Mucosa of gallbladder (tissue), 1 donor: ENCODE measurements at regions not wholly inside any gene's neighbourhood (a gene's known extent, or its start where the extent isn't known, plus 50 kb on each side); places are given as distances from the start of the nearest gene placed in this dataset.
"Not testable (repeated sequence)": the region's sequence is repeated elsewhere in the genome, so short reads cannot be mapped to it uniquely, and the experiment has no call there.

ENCODE experiments used
- DNase-seq: peaks from one replicate; pipeline ENCODE4 v3.0.0-alpha.2; 2020; ENCODE audit warnings: low spot score
- donor health status: DM: no; HTN: no; CAD: no.

- DNase-seq = no peak
Observed at GRCh38 chr14:65966188-65966587, 520.0 kb upstream of the CCDC196 start.

- DNase-seq = no peak
Observed at GRCh38 chr14:65972346-65972870, 513.8 kb upstream of the CCDC196 start.

GRCh38 chr14:65972891-65973290 is 513.3 kb upstream of the CCDC196 start:
- DNase-seq = no peak

GRCh38 chr14:65975865-65976264 is 510.3 kb upstream of the CCDC196 start:
- DNase-seq = no peak

GRCh38 chr14:65976761-65977404 is 509.3 kb upstream of the CCDC196 start:
- DNase-seq = no peak

- no peak for DNase-seq
Observed at GRCh38 chr14:65981192-65981843, 504.9 kb upstream of the CCDC196 start.

GRCh38 chr14:65986041-65986440 is 500.1 kb upstream of the CCDC196 start:
- no peak for DNase-seq

GRCh38 chr14:65989981-65990380 is 496.2 kb upstream of the CCDC196 start:
- DNase-seq = no peak

- no peak for DNase-seq
Observed at GRCh38 chr14:65991104-65991503, 495.1 kb upstream of the CCDC196 start.

GRCh38 chr14:65991935-65992334 is 494.2 kb upstream of the CCDC196 start:
- not testable (repeated sequence) for DNase-seq

- no peak for DNase-seq
Observed at GRCh38 chr14:65993103-65993502, 493.1 kb upstream of the CCDC196 start.

- no peak for DNase-seq
Observed at GRCh38 chr14:65993996-65994395, 492.2 kb upstream of the CCDC196 start.

GRCh38 chr14:65997347-65997746 is 488.8 kb upstream of the CCDC196 start:
- no peak for DNase-seq

- no peak for DNase-seq
Observed at GRCh38 chr14:65999865-66000264, 486.3 kb upstream of the CCDC196 start.

- no peak for DNase-seq
Observed at GRCh38 chr14:66000766-66001165, 485.4 kb upstream of the CCDC196 start.

GRCh38 chr14:66001356-66001755 is 484.8 kb upstream of the CCDC196 start:
- DNase-seq = no peak

GRCh38 chr14:66003082-66003730 is 483.0 kb upstream of the CCDC196 start:
- DNase-seq = no peak

GRCh38 chr14:66005900-66006434 is 480.2 kb upstream of the CCDC196 start:
- no peak for DNase-seq

GRCh38 chr14:66008631-66009030 is 477.5 kb upstream of the CCDC196 start:
- no peak for DNase-seq

GRCh38 chr14:66009089-66009488 is 477.1 kb upstream of the CCDC196 start:
- no peak for DNase-seq

- no peak for DNase-seq
Observed at GRCh38 chr14:66010695-66011094, 475.5 kb upstream of the CCDC196 start.

GRCh38 chr14:66011855-66012254 is 474.3 kb upstream of the CCDC196 start:
- no peak for DNase-seq

- not testable (repeated sequence) for DNase-seq
Observed at GRCh38 chr14:66013607-66014006, 472.6 kb upstream of the CCDC196 start.
